OCI-LY7 (cell line): ENCODE measurements at regions not wholly inside any gene's neighbourhood (a gene's known extent, or its start where the extent isn't known, plus 50 kb on each side); places are given as distances from the start of the nearest gene placed in this dataset.

Experiments used
- CTCF ChIP-seq: fragments of 200-600 bp; sonication (generic); conservative IDR thresholded peaks from 2 replicates; pipeline ENCODE4 v1.5.1; 2014; ENCODE audit warnings: mild to moderate bottlenecking, antibody characterized with exemption, low read length, moderate library complexity, mixed read lengths
- EZH2phosphoT487 ChIP-seq: fragments of 200-600 bp; sonication (generic); IDR thresholded peaks from 2 replicates; pipeline ENCODE4 v1.6.1; 2018; ENCODE audit warnings: low read depth, borderline replicate concordance, mild to moderate bottlenecking, mixed run types, antibody characterized with exemption, low read length, moderate library complexity, mixed read lengths

GRCh38 chr4:180937083-180937482 lies 1306.1 kb upstream of the TENM3 start:
- TF ChIP-seq CTCF (no peak), EZH2phosphoT487 (no peak)
